Psoas muscle (tissue), 7 donors: ENCODE measurements at regions not wholly inside any gene's neighbourhood (a gene's known extent, or its start where the extent isn't known, plus 50 kb on each side); places are given as distances from the start of the nearest gene placed in this dataset.

ENCODE experiments used
- ATAC-seq, 4 donors: fragments of 200-7000 bp; cut with Tn5 transposase; one replicate each; pipeline ENCODE4 v1.9.1; 2020; ENCODE audit warnings: moderate library complexity in 3 of 4, mild to moderate bottlenecking in 2 of 4
- DNase-seq, 2 donors: peaks; one replicate each; pipeline ENCODE4 v3.0.0-alpha.2; 2020
- H3K27ac ChIP-seq: fragments of 200-600 bp; one replicate; pipeline ENCODE4 v1.8.0; 2022
- H3K27me3 ChIP-seq, 3 donors: fragments of 200-600 bp in 1 of 3; one replicate each; pipeline versions ENCODE4 v1.6.1 to v1.8.0; 2013 to 2022; ENCODE audit warnings: low read length in 2 of 3, mild to moderate bottlenecking in 2 of 3, moderate library complexity in 1 of 3; ENCODE audit not compliant: insufficient read depth in 3 of 3
- H3K36me3 ChIP-seq, 2 donors: fragments of 200-600 bp in 1 of 2; one replicate each; pipeline versions ENCODE4 v1.6.1 to v1.8.0; 2013 to 2022; ENCODE audit warnings: low read depth in 1 of 2, mild to moderate bottlenecking in 1 of 2, moderate library complexity in 1 of 2; ENCODE audit not compliant: insufficient read depth in 1 of 2
- H3K4me1 ChIP-seq: fragments of 200-600 bp; one replicate; pipeline ENCODE4 v1.8.0; 2022
- H3K4me3 ChIP-seq: fragments of 200-600 bp; one replicate; pipeline ENCODE4 v1.8.0; 2022; ENCODE audit warnings: mild to moderate bottlenecking
- H3K9me3 ChIP-seq: fragments of 200-600 bp; one replicate; pipeline ENCODE4 v1.8.0; 2022
- CTCF ChIP-seq: fragments of 200-600 bp; IDR thresholded peaks from one replicate; pipeline ENCODE4 v1.8.0; 2022; ENCODE audit warnings: antibody characterized with exemption
- WGBS, 3 donors: extraction: QIAGEN DNeasy Blood & Tissue Kit; methylation state at CpG; one replicate each; pipeline versions ENCODE4 v1.1.6 to v1.1.7; 2013; 5-methylcytosine and 5-hydroxymethylcytosine counted together
- intact Hi-C, 2 donors: fragments of 100-400 bp; cut with DNase I; formaldehyde crosslinking; loops; one replicate each; pipeline versions ENCODE4 v1.11.0 to v1.14.2; 2022
- donor health status: healthy with polysubstance abuse.
- donor health status: DM: no; HTN: no; CAD: no; lungs with moderate emphysema.
- donor health status: Bipolar disorder and iron deficiency.
- donor health status: healthy.
- donor health status: DM: yes; HTN: yes; CAD: no.
- donor health status: DM: no; HTN: no; CAD: no.
- donor health status: DM: yes; HTN: yes; CAD: no.

GRCh38 chr6:100093405-100093804 lies 99.4 kb upstream of the MCHR2 start:
- DNase-seq, result no peak
- intact Hi-C loops, result no loop called here
- no peak overlapping the region for H3K27ac ChIP-seq
- H3K36me3 ChIP-seq, result no peaks in the 10 kb centered on the region
- no peak overlapping the region for H3K4me3 ChIP-seq
- no peak for TF ChIP-seq CTCF
- no peaks in the 10 kb centered on the region for H3K9me3 ChIP-seq
- 93 to 94% (median 94%) methylated on average over 6 of the region's 6 CpGs for WGBS, 3 donors
- H3K4me1 ChIP-seq, result peaks cover 3% of the 10 kb centered on the region
- H3K27me3 ChIP-seq, result no peaks in the 10 kb centered on the region
- ATAC-seq, result no peak

- H3K27ac ChIP-seq, result peak overlapping the region; percentile 80
- intact Hi-C loops, result no loop called here
- peaks cover 46% of the 10 kb centered on the region for H3K4me1 ChIP-seq
- no peak for DNase-seq
- no peaks in the 10 kb centered on the region for H3K9me3 ChIP-seq
- no peaks in the 10 kb centered on the region for H3K36me3 ChIP-seq
- H3K4me3 ChIP-seq, result no peak overlapping the region
- no peaks in the 10 kb centered on the region for H3K27me3 ChIP-seq
- TF ChIP-seq CTCF, result no peak
- ATAC-seq, result peak; percentile 77 to 93 (median 90)
- WGBS, 3 donors, result 25 to 52% (median 26%) methylated on average over 1 of the region's 1 CpG
Measured at GRCh38 chr6:100088009-100088408, 94.0 kb upstream of the MCHR2 start.

- no peak overlapping the region for H3K4me3 ChIP-seq
- peak overlapping the region; percentile 88 for H3K27ac ChIP-seq
- ATAC-seq (peak; percentile 71 to 84 (median 79)), DNase-seq (no peak)
- intact Hi-C loops, result no loop called here
- H3K4me1 ChIP-seq, result peaks cover 46% of the 10 kb centered on the region
- H3K36me3 ChIP-seq, result no peaks in the 10 kb centered on the region
- H3K27me3 ChIP-seq, result no peaks in the 10 kb centered on the region
- no peak for TF ChIP-seq CTCF
- WGBS, 3 donors, result 28 to 38% (median 29%) methylated on average over 2 of the region's 2 CpGs
- no peaks in the 10 kb centered on the region for H3K9me3 ChIP-seq
Measured at GRCh38 chr6:100084991-100085364, 91.0 kb upstream of the MCHR2 start.

GRCh38 chr6:100084316-100084990 lies 90.4 kb upstream of the MCHR2 start:
- WGBS, 3 donors, result 10 to 26% (median 17%) methylated on average over 4 of the region's 4 CpGs
- Histone ChIP-seq H3K4me3 (peak overlapping the region; percentile 15), H3K27ac (peak overlapping the region; percentile 88), H3K36me3 (no peaks in the 10 kb centered on the region), H3K4me1 (peaks cover 46% of the 10 kb centered on the region), H3K27me3 (no peaks in the 10 kb centered on the region), H3K9me3 (no peaks in the 10 kb centered on the region)
- DNase-seq (no peak), ATAC-seq (peak; percentile 14 to 64 (median 48))
- TF ChIP-seq CTCF, result no peak
- intact Hi-C loops, result no loop called here

GRCh38 chr6:100078509-100078908 lies 84.5 kb upstream of the MCHR2 start:
- Histone ChIP-seq H3K27ac (peak overlapping the region; percentile 24), H3K27me3 (no peaks in the 10 kb centered on the region), H3K4me3 (no peak overlapping the region), H3K36me3 (no peaks in the 10 kb centered on the region), H3K4me1 (peaks cover 10% of the 10 kb centered on the region), H3K9me3 (no peaks in the 10 kb centered on the region)
- peak in 1 of 2 donors; percentile 27 for DNase-seq
- intact Hi-C loops, result no loop called here
- peak; percentile 37 for TF ChIP-seq CTCF
- 17 to 24% (median 23%) methylated on average over 5 of the region's 5 CpGs for WGBS, 3 donors
- peak; percentile 98 to 100 (median 98) for ATAC-seq
